ENCODE measurements at regions not wholly inside any gene's neighbourhood (a gene's known extent, or its start where the extent isn't known, plus 50 kb on each side); places are given as distances from the start of the nearest gene placed in this dataset.

DNA sequence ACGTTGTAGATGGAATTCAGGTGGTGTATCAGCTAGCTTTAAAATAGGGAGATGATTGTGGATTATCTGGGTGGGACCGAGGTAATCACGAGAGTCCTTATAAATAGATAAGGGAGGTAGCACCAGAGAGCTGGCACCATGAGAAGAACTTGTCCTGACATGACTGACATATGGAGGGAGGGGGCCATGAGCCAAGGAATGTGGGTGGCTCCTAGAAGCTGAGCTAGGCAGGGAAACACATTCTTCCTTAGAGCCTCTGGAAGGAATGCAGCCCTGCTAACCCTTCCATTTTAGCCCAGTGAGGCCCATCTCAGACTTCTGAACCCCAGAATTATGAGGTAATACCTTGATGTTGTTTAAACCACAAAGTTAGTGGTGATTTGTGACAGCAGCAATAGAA, 321.1 kb upstream of the SULF2 start:
- H2AFZ ChIP-seq (ENCODE audit: low read depth, low read length): no peak overlapping the region
- ATAC-seq (ENCODE audit: insufficient read depth, low read depth) (no peak), DNase-seq (no peak)
- H3K27ac ChIP-seq (ENCODE audit: low read length): no peak overlapping the region
- H3K9me3 ChIP-seq (ENCODE audit: insufficient read depth, low read length, severe bottlenecking): peaks cover 7% of the 10 kb centered on the region
- no peaks in the 10 kb centered on the region for H3K36me3 ChIP-seq (ENCODE audit: insufficient read depth, low read length)
- no peak overlapping the region for H3K4me3 ChIP-seq (ENCODE audit: low read depth in 1 of 2, low read length in 2 of 2)
- no peaks in the 10 kb centered on the region for H3K27me3 ChIP-seq (ENCODE audit: insufficient read depth, low read length, poor library complexity)
- H3K9ac ChIP-seq (ENCODE audit: low read depth, low read length): no peak overlapping the region
- H3K4me2 ChIP-seq (ENCODE audit: insufficient read depth, low read length): no peak overlapping the region
- H4K20me1 ChIP-seq (ENCODE audit: insufficient read depth, low read length): no peaks in the 10 kb centered on the region
- no peaks in the 10 kb centered on the region for H3K4me1 ChIP-seq (ENCODE audit: insufficient read depth, low read length)
- H3K79me2 ChIP-seq (ENCODE audit: insufficient read depth, low read length): no peaks in the 10 kb centered on the region
- TF ChIP-seq, protein P1, sequence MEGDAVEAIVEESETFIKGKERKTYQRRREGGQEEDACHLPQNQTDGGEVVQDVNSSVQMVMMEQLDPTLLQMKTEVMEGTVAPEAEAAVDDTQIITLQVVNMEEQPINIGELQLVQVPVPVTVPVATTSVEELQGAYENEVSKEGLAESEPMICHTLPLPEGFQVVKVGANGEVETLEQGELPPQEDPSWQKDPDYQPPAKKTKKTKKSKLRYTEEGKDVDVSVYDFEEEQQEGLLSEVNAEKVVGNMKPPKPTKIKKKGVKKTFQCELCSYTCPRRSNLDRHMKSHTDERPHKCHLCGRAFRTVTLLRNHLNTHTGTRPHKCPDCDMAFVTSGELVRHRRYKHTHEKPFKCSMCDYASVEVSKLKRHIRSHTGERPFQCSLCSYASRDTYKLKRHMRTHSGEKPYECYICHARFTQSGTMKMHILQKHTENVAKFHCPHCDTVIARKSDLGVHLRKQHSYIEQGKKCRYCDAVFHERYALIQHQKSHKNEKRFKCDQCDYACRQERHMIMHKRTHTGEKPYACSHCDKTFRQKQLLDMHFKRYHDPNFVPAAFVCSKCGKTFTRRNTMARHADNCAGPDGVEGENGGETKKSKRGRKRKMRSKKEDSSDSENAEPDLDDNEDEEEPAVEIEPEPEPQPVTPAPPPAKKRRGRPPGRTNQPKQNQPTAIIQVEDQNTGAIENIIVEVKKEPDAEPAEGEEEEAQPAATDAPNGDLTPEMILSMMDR (IDR thresholded peaks at IDR 0.05; ENCODE audit: borderline replicate concordance, extremely low read depth, low read length, poor library complexity, severe bottlenecking): no peak
- TF ChIP-seq EZH2 (IDR thresholded peaks at IDR 0.05; ENCODE audit: borderline replicate concordance, low read depth, low read length, severe bottlenecking): no peak

DNA sequence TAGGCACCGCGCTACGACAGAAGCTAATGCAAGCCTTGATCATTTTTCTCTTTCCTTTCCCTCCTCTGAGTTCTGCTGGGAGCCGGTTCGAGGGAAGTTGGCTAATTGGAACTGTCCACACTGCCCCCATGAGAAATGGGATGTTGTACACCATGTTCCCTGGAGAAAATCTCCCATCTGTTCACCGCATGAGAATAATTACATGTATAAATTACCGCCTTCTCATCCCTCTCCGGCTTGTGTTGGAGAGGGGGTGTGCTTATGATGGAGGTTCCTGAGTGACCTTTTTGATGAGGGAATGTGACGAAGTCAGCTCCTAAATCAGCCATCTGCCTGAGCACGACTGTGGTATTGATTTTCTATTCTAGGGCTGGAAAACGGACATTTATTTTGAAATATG, 320.2 kb upstream of the SULF2 start:
- no peak overlapping the region for H3K4me2 ChIP-seq (ENCODE audit: insufficient read depth, low read length)
- H3K4me3 ChIP-seq (ENCODE audit: low read depth in 1 of 2, low read length in 2 of 2): no peak overlapping the region
- H3K9me3 ChIP-seq (ENCODE audit: insufficient read depth, low read length, severe bottlenecking): peaks cover 7% of the 10 kb centered on the region
- H3K27me3 ChIP-seq (ENCODE audit: insufficient read depth, low read length, poor library complexity): no peaks in the 10 kb centered on the region
- H2AFZ ChIP-seq (ENCODE audit: low read depth, low read length): no peak overlapping the region
- H3K36me3 ChIP-seq (ENCODE audit: insufficient read depth, low read length): no peaks in the 10 kb centered on the region
- ATAC-seq (ENCODE audit: insufficient read depth, low read depth) (no peak), DNase-seq (no peak)
- peaks cover 8% of the 10 kb centered on the region for H3K4me1 ChIP-seq (ENCODE audit: insufficient read depth, low read length)
- no peaks in the 10 kb centered on the region for H3K79me2 ChIP-seq (ENCODE audit: insufficient read depth, low read length)
- no peak overlapping the region for H3K9ac ChIP-seq (ENCODE audit: low read depth, low read length)
- no peak overlapping the region for H3K27ac ChIP-seq (ENCODE audit: low read length)
- no peaks in the 10 kb centered on the region for H4K20me1 ChIP-seq (ENCODE audit: insufficient read depth, low read length)
- TF ChIP-seq, protein P1 (IDR thresholded peaks at IDR 0.05; ENCODE audit: borderline replicate concordance, extremely low read depth, low read length, poor library complexity, severe bottlenecking): no peak
- no peak for TF ChIP-seq EZH2 (IDR thresholded peaks at IDR 0.05; ENCODE audit: borderline replicate concordance, low read depth, low read length, severe bottlenecking)

DNA sequence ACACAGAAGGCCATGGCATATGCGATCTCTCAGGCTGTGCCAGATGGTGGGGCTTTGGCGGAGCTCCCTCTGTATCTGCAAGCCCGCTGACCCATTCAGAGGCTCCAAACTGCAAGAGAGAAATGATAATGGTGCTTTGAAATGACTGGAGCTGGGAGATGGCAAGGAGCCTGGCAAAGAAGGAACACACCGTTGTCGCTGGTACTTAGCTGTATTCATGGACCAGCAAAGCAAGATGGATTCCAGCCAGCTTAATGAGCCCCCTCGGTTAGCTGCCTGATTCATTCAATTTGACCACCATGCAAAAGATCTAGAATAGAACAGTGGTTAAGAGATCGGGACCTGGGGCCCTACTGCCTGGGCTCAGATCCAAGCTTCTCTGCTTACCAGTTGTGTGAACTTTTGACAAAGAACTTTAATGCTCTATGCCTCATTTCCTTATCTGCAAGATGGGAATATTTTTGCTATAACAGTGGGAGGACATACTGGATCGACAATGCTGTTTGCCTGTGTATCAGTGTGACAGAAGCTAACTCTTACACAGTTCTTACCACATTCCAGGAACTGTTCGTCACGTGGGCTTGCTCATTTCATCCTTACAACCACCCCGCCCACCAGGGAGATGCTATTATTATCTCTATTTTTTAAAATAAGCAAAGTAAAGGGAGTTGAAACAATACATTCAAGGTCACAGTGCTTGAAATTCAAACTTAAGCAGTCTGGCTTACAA, 317.8 kb upstream of the SULF2 start:
- Histone ChIP-seq H4K20me1 (ENCODE audit: insufficient read depth, low read length) (no peaks in the 10 kb centered on the region), H3K36me3 (ENCODE audit: insufficient read depth, low read length) (no peaks in the 10 kb centered on the region), H2AFZ (ENCODE audit: low read depth, low read length) (no peak overlapping the region), H3K9ac (ENCODE audit: low read depth, low read length) (no peak overlapping the region), H3K27me3 (ENCODE audit: insufficient read depth, low read length, poor library complexity) (no peaks in the 10 kb centered on the region), H3K4me3 (ENCODE audit: low read depth in 1 of 2, low read length in 2 of 2) (no peak overlapping the region), H3K27ac (ENCODE audit: low read length) (no peak overlapping the region), H3K79me2 (ENCODE audit: insufficient read depth, low read length) (no peaks in the 10 kb centered on the region), H3K4me2 (ENCODE audit: insufficient read depth, low read length) (no peak overlapping the region), H3K9me3 (ENCODE audit: insufficient read depth, low read length, severe bottlenecking) (peaks cover 7% of the 10 kb centered on the region), H3K4me1 (ENCODE audit: insufficient read depth, low read length) (peaks cover 11% of the 10 kb centered on the region)
- TF ChIP-seq, protein P1 (IDR thresholded peaks at IDR 0.05; ENCODE audit: borderline replicate concordance, extremely low read depth, low read length, poor library complexity, severe bottlenecking): no peak
- TF ChIP-seq EZH2 (IDR thresholded peaks at IDR 0.05; ENCODE audit: borderline replicate concordance, low read depth, low read length, severe bottlenecking): no peak
- DNase-seq (no peak), ATAC-seq (ENCODE audit: insufficient read depth, low read depth) (no peak)
